ENCODE measurements at regions not wholly inside any gene's neighbourhood (a gene's known extent, or its start where the extent isn't known, plus 50 kb on each side); places are given as distances from the start of the nearest gene placed in this dataset.

DNA sequence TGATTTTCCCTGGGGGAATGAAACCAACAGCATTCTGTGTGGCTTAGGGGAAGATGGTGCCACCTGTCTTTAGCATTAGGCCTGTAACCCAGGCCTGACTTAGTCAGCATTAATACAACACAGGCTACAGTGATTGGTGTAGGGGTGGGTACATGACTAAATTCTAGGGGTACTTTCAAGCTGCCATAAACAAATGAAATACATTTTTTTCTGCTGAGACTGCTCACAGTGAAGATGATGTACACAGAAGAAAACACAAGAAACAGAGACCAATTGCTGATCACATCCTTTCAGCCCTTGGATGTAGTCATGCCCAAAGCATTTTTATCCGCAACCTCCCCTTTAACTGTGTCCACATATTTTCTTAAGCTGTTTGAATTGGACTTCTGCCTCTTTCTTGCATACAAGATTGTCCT, 527.2 kb downstream of the KCTD16 start:
- no peaks in the 10 kb centered on the region for H3K27me3 ChIP-seq (ENCODE audit: low read depth, low read length)
- H3K27ac ChIP-seq (ENCODE audit: low read length), result no peak overlapping the region
- no peaks in the 10 kb centered on the region for H4K20me1 ChIP-seq (ENCODE audit: insufficient read depth, low read length)
- no peak overlapping the region for H3K9ac ChIP-seq (ENCODE audit: low read length)
- no peaks in the 10 kb centered on the region for H3K4me1 ChIP-seq (ENCODE audit: low read length)
- H3K36me3 ChIP-seq (replicated peaks; ENCODE audit: low read depth, low read length), result no peaks in the 10 kb centered on the region
- no peak overlapping the region for H3K4me2 ChIP-seq (ENCODE audit: low read length)
- no peaks in the 10 kb centered on the region for H3K9me3 ChIP-seq (ENCODE audit: insufficient read depth, low read length)
- no peak overlapping the region for H2AFZ ChIP-seq (ENCODE audit: low read depth, low read length)
- no peaks in the 10 kb centered on the region for H3K79me2 ChIP-seq (ENCODE audit: low read length)
- H3K4me3 ChIP-seq (ENCODE audit: low read length), result no peak overlapping the region
- TF ChIP-seq, protein P1, sequence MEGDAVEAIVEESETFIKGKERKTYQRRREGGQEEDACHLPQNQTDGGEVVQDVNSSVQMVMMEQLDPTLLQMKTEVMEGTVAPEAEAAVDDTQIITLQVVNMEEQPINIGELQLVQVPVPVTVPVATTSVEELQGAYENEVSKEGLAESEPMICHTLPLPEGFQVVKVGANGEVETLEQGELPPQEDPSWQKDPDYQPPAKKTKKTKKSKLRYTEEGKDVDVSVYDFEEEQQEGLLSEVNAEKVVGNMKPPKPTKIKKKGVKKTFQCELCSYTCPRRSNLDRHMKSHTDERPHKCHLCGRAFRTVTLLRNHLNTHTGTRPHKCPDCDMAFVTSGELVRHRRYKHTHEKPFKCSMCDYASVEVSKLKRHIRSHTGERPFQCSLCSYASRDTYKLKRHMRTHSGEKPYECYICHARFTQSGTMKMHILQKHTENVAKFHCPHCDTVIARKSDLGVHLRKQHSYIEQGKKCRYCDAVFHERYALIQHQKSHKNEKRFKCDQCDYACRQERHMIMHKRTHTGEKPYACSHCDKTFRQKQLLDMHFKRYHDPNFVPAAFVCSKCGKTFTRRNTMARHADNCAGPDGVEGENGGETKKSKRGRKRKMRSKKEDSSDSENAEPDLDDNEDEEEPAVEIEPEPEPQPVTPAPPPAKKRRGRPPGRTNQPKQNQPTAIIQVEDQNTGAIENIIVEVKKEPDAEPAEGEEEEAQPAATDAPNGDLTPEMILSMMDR (IDR thresholded peaks at IDR 0.05; ENCODE audit: low read depth, low read length), result no peak
- TF ChIP-seq EZH2phosphoT487 (IDR thresholded peaks at IDR 0.05; ENCODE audit: low read depth), result no peak

DNA sequence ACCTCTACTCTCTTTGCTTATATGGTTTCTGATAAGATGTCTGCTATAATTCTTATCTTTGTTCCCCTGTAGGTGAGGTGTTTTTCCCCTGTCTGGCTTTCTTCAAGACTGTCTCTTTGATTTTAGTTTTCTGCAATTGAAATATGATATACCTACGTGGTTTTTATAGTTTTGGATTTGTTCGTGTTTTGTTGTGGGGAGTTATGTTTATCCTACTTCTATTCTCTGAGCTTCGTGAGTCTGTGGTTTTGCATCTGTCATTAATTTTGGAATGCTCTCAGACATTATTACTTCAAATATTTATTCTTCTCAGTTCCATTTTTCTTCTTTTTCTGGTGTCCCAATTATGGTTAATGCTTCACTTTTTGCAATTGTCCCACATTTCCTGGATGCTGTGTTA, 521.3 kb downstream of the KCTD16 start:
- Histone ChIP-seq H3K4me3 (ENCODE audit: low read length) (no peak overlapping the region), H4K20me1 (ENCODE audit: insufficient read depth, low read length) (no peaks in the 10 kb centered on the region), H3K9ac (ENCODE audit: low read length) (no peak overlapping the region), H3K4me2 (ENCODE audit: low read length) (no peak overlapping the region), H3K4me1 (ENCODE audit: low read length) (no peaks in the 10 kb centered on the region), H3K9me3 (ENCODE audit: insufficient read depth, low read length) (no peaks in the 10 kb centered on the region), H3K36me3 (replicated peaks; ENCODE audit: low read depth, low read length) (no peaks in the 10 kb centered on the region), H3K79me2 (ENCODE audit: low read length) (no peaks in the 10 kb centered on the region), H2AFZ (ENCODE audit: low read depth, low read length) (no peak overlapping the region), H3K27ac (ENCODE audit: low read length) (no peak overlapping the region), H3K27me3 (ENCODE audit: low read depth, low read length) (no peaks in the 10 kb centered on the region)
- TF ChIP-seq, protein P1 (IDR thresholded peaks at IDR 0.05; ENCODE audit: low read depth, low read length), result no peak
- TF ChIP-seq EZH2phosphoT487 (IDR thresholded peaks at IDR 0.05; ENCODE audit: low read depth), result no peak

DNA sequence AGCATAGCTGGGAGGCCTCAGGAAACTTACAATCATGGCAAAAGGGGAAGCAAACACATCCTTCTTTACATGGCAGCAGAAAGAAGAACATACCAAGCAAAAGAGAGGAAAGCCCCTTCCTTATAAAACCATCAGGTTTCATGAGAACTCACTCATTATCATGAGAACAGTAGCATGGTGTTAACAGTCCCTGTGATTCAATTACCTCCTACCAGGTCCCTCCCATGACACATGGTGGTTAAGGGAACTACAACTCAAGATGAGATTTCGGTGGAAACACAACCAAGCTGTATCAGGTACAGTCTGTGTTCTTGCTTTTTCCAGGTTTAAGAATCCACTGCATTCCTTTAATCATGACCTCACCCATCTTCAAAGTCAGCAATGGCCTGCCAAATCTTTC, 514.2 kb downstream of the KCTD16 start:
- Histone ChIP-seq H3K36me3 (replicated peaks; ENCODE audit: low read depth, low read length) (no peaks in the 10 kb centered on the region), H3K4me3 (ENCODE audit: low read length) (no peak overlapping the region), H3K4me1 (ENCODE audit: low read length) (no peaks in the 10 kb centered on the region), H3K9ac (ENCODE audit: low read length) (no peak overlapping the region), H3K9me3 (ENCODE audit: insufficient read depth, low read length) (no peaks in the 10 kb centered on the region), H3K27ac (ENCODE audit: low read length) (no peak overlapping the region), H2AFZ (ENCODE audit: low read depth, low read length) (no peak overlapping the region), H3K27me3 (ENCODE audit: low read depth, low read length) (no peaks in the 10 kb centered on the region), H3K4me2 (ENCODE audit: low read length) (no peak overlapping the region), H3K79me2 (ENCODE audit: low read length) (no peaks in the 10 kb centered on the region), H4K20me1 (ENCODE audit: insufficient read depth, low read length) (no peaks in the 10 kb centered on the region)
- TF ChIP-seq, protein P1 (IDR thresholded peaks at IDR 0.05; ENCODE audit: low read depth, low read length), result no peak

DNA sequence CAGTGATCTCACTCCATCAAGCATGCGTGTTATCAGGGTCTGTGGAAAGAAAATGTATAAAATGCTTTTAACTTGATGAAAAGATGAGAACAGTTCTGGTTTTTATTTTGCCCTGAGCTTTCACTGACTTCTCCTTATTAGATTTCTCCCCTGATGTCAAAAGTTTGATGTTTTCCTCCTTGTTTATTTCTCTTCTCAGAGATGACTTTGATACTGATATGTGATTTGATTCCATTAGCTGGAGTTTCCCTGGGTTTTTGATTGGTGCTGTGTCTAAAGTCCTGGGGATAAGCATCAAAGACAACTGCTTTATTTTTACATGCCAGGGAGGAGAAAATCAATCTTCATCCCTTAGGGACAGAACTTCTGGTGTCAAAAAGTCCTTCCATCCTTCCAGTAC, 510.0 kb downstream of the KCTD16 start:
- TF ChIP-seq, protein P1 (IDR thresholded peaks at IDR 0.05; ENCODE audit: low read depth, low read length), result no peak
- no peak for TF ChIP-seq EZH2phosphoT487 (IDR thresholded peaks at IDR 0.05; ENCODE audit: low read depth)
- H2AFZ ChIP-seq (ENCODE audit: low read depth, low read length), result no peak overlapping the region

More for the DNA sequence above, 510.0 kb downstream of the KCTD16 start:
- Histone ChIP-seq H3K9me3 (ENCODE audit: insufficient read depth, low read length) (no peaks in the 10 kb centered on the region), H3K4me1 (ENCODE audit: low read length) (no peaks in the 10 kb centered on the region), H3K27me3 (ENCODE audit: low read depth, low read length) (no peaks in the 10 kb centered on the region), H4K20me1 (ENCODE audit: insufficient read depth, low read length) (no peaks in the 10 kb centered on the region), H3K27ac (ENCODE audit: low read length) (no peak overlapping the region), H3K4me2 (ENCODE audit: low read length) (no peak overlapping the region), H3K36me3 (replicated peaks; ENCODE audit: low read depth, low read length) (no peaks in the 10 kb centered on the region), H3K4me3 (ENCODE audit: low read length) (no peak overlapping the region), H3K9ac (ENCODE audit: low read length) (no peak overlapping the region), H3K79me2 (ENCODE audit: low read length) (no peaks in the 10 kb centered on the region)
